GM12873 (cell line): ENCODE measurements at regions not wholly inside any gene's neighbourhood (a gene's known extent, or its start where the extent isn't known, plus 50 kb on each side); places are given as distances from the start of the nearest gene placed in this dataset.

Experiments used
- TF ChIP-seq, protein P1 (sequence below): IDR thresholded peaks from 2 replicates; pipeline ENCODE4 v1.5.1; 2012; ENCODE audit warnings: low read depth, mild to moderate bottlenecking, moderate library complexity, low read length, control low read depth; ENCODE audit not compliant: insufficient read depth; ENCODE audit errors: missing control alignments

- TF ChIP-seq, protein P1, sequence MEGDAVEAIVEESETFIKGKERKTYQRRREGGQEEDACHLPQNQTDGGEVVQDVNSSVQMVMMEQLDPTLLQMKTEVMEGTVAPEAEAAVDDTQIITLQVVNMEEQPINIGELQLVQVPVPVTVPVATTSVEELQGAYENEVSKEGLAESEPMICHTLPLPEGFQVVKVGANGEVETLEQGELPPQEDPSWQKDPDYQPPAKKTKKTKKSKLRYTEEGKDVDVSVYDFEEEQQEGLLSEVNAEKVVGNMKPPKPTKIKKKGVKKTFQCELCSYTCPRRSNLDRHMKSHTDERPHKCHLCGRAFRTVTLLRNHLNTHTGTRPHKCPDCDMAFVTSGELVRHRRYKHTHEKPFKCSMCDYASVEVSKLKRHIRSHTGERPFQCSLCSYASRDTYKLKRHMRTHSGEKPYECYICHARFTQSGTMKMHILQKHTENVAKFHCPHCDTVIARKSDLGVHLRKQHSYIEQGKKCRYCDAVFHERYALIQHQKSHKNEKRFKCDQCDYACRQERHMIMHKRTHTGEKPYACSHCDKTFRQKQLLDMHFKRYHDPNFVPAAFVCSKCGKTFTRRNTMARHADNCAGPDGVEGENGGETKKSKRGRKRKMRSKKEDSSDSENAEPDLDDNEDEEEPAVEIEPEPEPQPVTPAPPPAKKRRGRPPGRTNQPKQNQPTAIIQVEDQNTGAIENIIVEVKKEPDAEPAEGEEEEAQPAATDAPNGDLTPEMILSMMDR = no peak
Measured at GRCh38 chr14:101072070-101072469, 168.5 kb upstream of the RTL1 start.

- TF ChIP-seq, protein P1 = no peak
Measured at GRCh38 chr14:101072531-101072930, 169.0 kb upstream of the RTL1 start.

DNA sequence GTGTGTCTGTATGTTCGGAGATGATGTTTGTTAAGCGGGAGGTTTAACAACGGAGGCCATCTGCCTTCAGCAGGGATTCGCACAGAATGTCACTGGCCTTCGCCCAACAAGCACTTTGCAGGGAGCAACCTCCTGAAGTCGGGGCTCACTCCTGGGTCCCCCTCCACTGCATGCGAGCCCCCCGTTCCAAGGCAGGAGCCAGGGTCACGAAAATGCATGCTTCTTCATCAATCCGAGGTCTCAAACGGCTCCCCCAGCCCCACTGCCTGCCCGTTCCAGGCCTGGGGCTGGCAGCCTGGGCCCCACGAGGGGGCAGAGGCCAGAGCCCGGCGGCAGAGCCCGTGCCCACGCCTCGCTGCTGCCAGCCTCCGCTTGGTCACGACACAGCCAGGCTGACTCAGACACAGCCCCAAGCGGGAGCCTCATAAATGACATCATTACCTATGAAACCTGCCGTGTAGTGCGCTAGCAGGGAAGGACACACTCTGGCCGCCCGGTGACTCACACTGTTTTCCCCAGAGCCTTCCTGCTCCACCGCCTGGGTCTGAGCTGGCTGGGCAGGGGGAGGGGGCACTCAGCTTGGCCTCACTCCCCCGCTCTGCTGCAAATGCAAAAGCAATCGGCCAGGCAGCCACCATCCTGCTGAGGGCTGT, 169.5 kb upstream of the RTL1 start:
- TF ChIP-seq, protein P1 = no peak

- TF ChIP-seq, protein P1 = no peak
Measured at GRCh38 chr14:101073598-101073965, 170.1 kb upstream of the RTL1 start.

- TF ChIP-seq, protein P1 = no peak
Measured at GRCh38 chr14:101074196-101075024, 170.9 kb upstream of the RTL1 start.

GRCh38 chr14:101075025-101075800, 171.7 kb upstream of the RTL1 start:
- TF ChIP-seq, protein P1 = no peak
